ENCODE measurements at regions not wholly inside any gene's neighbourhood (a gene's known extent, or its start where the extent isn't known, plus 50 kb on each side); places are given as distances from the start of the nearest gene placed in this dataset.

DNA sequence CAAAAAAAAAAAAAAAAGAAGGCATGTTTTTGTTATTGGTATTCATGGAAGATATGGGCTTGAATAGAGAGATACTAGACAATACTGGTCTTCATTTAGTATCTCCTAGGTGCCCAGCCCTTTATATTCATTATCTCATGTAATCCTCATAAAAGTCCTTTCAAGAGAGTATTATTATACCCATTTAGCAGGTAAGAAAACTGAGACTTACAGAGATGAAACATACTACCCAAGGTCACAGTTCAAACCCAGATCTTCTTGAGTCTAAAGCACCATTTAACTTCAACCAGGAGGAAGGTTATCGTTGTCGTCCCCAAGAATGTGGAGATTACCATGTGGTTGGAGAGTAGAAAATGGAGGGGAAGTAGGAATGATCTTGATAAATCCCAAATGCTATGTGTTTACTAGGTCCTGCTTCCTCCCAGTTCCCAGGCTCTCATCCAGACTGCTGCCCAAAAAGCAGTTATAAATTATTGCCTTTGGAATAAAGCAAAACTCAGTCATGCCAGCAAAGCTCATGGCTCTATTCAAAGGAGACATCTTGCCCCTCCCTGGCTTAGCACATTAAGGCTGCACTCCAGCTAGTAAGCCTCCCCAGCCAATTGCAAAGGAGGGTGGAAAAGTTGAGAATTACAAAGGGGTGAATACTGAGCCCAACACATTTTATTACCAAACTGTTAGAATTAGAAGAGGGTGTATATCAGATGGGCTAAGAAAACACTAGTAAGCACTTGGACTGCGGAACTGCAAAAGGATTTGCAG, 163.9 kb downstream of the PIK3R1 start:
- DNase-seq (ENCODE audit: low read depth) = no peak

DNA sequence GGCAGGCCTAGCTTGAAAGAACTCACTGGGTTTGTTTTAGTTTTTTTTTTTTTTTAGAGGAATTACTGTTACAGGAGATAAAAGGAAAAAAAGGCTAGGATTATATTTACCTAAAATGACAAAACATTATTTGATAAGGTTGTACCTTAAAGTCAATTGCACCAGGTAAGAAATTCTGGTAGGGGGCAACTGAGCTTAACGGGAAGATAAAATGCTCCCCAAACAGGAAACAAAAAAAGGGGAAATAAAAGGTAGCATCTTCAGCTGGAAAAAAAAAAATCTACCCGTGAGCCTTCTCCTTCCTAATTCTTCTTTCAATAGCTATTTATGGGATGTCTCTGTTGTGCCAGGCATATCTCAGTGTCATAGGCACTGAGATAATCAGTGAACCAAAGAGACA, 164.5 kb downstream of the PIK3R1 start:
- DNase-seq (ENCODE audit: low read depth) = no peak

DNA sequence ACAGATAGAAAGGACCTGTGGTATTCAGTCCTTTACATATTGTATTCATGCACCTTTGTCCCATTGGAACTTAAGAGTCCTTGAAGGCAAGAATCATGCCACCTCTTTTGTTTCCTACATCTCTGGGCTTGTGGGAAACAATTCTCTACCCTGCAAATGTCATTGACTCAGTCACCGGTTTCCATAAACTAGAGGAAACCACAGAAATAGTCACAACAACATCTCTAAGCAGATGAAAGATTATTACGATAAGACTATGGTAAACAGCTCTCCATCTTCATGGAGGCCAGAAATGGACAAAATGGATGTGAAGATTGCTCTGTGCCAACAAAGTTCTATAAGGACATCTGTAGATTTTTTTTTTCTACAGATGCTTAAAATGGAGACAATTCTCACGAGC, 165.5 kb downstream of the PIK3R1 start:
- no peak for DNase-seq (ENCODE audit: low read depth)

DNA sequence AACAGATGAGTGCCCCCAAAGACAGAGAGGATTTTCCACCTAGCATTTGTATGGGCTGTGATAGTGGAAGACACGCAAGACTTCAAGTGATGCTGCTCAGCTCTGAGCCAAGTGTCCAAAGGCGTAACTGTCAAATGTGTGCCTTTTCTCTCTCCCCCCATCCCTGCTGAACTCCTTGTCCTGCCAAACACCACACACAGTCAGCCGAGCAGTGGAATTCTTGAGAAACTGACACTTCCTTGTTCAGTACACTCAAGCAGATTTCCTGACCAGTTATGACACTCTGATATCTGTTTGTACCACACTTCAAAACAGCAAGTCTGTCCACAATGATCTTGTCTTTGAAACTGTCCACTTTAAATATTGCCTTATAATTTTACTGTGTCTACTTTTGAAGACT, 166.4 kb downstream of the PIK3R1 start:
- DNase-seq (ENCODE audit: low read depth) = no peak

DNA sequence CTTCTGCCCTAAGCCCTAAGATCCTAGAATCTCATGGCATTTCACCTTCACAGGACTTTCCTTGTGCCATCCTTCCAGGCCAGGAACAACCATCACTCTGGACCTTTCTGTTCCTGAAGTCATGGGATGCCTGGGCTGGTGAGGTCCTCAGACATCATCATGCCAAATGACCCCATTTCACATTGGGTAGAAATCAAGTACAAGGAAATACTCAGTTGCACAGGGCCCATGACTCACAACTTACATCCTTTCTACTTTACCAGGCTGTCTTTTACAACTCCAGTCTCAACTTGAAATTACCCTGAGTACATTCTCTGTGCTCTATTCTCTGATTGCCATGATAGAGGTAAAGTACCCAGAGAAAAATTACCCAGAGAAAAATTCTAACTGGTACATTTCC, 167.1 kb downstream of the PIK3R1 start:
- no peak for DNase-seq (ENCODE audit: low read depth)

DNA sequence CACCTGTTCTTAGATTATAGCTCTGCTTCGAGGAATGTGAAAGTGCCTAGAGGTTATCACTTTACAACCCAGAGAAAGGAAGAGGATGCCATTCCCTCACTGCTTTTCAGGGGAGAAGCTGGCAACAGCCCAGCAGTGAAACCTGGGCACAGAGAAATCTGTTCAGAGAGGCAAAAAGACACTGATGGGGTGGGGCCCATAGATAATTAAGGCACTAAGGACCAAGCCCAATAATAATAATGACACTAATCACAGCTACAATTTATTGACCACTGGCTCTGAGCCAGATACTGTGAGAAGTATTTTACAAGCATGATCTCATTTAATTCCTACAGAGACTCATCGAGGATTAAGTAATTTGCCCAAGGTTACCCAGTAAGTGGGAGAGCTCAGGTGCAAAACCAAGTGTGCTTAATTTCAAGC, 168.3 kb downstream of the PIK3R1 start:
- DNase-seq (ENCODE audit: low read depth) = no peak

DNA sequence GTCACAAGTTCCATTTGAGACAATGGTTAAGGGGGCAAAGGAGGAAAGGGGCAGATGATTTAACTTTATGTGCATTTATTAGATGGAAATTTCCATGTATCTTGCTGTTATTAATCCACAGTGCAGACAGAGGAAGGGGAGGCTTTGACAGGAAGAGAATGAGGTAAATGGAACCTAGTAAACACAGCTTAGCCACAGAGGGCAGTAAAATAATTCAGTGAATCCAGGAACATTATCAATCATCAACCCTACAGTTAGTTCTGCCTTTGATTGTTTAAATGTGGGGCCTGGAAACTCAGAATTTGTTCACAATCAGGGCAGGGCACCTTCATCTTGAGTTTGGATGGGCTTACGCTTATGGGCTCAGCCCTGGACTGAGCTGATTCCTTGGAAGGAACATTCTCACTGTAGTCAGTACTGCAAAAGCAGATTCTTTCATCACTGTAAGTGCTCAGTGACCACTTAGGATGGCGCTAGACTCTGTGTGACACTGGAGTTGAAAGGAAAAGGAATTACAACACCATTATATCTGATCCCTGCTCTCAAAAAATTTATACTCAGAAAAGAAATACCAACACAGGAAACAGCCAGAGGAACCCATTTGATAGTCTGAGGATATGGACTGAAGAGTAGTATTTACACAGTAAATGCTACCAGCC, 169.5 kb downstream of the PIK3R1 start:
- DNase-seq (ENCODE audit: low read depth) = no peak

DNA sequence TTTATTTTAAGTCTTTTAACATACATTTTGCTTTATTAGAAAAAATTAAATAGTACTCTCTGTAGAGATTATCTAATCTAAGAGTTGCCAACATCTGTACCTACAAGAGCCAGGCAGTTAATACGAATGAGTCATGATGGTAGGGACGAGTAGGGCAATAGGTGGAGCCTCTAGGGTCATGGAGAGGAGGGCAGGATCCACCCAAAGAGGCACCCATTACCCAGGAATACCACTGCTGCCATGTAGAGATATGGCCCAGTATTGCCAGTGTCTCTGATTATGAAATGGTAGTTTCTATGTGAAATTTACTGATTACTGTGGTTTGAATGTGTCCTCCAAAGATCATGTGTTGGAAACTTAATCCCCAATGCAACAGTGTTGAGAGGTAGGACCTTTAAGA, 170.4 kb downstream of the PIK3R1 start:
- DNase-seq (ENCODE audit: low read depth) = no peak

DNA sequence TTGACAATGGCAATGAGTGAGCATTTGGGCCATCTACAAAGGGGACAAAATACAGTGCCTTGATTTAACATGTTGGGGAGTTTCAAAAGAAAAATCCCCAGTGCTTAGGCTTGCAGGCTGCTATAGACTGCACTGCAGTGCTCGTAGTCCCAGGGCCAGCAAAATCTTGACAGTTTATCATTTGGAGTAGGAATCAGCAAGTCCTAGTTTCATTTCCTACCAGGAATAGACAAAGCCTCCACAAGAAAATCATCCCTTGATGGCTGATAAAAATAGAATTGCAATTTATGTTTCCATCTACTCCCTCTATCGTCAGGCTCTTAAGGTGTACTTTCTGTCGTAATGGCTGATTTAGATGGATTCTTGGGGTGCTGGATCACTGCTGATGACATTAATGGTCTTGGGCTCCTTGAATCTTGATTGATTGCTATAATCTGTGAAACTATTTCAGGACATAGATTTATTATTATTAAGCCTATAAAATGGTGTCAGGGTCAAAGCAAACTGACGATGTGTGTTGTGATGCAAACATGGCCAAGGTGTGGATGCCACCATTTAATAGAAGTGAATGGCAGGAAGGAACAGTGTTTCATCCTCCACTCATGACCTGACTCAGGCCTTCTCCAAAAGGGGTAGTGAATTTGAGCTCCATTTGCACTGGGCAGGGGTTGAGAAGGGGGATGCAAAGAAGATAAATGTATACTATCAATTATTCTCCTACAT, 171.7 kb downstream of the PIK3R1 start:
- DNase-seq (ENCODE audit: low read depth) = no peak

DNA sequence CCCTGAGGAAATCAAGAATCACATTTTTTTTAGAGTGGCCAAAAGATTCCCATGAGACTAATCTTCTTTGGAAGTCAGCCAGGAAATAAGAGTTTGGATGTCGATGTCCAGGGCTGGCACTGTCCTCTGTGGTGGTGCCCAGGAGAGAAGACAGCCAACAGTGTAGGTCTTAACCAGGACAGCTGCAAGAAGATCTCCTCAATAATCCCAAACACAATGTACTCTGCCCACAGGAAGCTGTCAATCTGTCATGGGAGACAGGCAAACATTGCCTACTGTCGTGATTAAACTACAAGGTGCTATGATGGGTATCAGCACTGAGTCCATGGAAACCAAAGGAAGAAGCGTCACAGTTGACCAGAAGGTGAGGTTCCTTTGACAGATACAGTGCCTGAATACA, 174.1 kb downstream of the PIK3R1 start:
- DNase-seq (ENCODE audit: low read depth) = no peak

DNA sequence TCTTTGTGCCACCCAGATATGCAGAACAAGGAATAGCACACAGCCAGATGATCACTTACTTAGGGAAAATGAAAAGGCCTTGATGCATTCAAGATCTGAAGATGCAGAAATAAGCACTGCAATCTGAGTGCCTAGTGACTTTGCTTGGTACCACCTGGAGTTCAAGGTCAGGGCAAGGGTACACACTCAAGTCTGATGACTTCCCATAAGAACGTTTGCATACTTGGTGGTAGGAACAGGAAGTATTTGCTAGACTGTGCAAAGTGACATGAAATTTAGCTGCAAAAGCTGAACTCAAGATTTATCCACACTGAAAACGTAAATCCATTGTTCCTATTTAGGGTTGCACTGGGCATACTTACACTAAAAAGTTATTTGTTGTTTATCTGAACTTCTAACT, 177.1 kb downstream of the PIK3R1 start:
- no peak for DNase-seq (ENCODE audit: low read depth)

DNA sequence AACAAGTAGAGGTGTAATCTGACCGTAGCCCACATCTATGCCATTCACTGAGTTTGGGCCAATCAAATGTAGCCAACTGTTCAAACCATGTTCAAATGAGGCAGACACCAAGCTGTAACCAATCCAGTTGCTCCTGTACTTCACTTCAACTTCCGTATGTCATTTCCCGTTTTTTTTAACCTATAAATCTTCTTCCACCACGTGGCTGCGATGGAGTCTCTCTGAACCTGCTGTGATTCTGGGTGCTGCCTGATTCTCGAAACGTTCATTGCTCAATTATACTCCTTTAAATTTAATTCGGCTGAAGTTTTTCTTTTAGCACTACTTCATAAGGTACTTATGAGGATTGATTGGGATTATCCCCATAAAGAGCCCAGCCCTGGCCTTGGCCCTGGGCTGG, 179.7 kb downstream of the PIK3R1 start:
- no peak for DNase-seq (ENCODE audit: low read depth)

DNA sequence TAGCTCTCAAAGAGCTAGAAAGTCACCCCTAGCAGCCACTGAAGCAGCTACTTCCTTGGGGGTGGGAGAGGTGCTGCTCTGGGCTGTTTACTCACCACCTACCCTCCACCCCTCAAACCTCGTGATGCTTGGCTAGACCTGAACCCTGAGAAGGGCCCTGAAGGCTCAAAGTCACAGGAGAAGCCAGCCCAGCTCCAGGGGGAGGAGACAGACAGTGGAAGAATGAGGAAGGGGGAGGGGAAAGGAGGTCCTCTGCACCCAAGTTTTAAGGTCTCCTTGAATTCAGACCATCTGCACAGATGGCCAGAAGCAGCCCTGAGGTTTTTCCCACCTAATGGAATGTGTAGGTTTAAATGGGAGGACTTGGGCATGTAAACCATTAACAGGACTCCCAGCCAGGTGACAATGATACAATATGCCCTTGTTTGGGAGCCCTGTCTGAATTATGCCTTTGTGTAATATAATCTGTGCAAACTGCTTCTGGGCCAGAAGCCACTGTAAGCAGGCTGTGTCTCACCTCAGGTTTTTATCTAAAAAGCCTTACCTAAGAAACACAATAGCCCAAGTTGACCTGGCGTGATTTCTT, 180.5 kb downstream of the PIK3R1 start:
- DNase-seq (ENCODE audit: low read depth) = no peak

DNA sequence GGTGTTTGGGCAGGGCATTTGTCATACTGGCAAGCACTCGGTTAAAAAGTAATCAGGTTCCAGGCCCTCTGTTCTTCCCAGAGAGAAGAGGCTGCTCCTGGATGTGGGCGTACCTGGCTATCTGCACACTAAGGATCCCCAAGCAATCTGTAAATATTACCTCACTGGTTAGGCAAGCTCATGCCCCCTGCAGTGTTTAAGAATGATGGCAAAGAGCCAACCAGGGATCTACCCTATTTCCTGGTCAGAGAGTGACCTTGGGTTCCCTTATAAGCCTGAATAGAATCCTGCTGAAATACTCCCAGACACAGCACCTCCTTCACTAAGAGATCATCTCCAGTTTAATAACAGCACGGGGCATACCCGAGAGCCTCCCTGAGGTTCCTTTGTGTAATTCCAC, 181.2 kb downstream of the PIK3R1 start:
- no peak for DNase-seq (ENCODE audit: low read depth)

DNA sequence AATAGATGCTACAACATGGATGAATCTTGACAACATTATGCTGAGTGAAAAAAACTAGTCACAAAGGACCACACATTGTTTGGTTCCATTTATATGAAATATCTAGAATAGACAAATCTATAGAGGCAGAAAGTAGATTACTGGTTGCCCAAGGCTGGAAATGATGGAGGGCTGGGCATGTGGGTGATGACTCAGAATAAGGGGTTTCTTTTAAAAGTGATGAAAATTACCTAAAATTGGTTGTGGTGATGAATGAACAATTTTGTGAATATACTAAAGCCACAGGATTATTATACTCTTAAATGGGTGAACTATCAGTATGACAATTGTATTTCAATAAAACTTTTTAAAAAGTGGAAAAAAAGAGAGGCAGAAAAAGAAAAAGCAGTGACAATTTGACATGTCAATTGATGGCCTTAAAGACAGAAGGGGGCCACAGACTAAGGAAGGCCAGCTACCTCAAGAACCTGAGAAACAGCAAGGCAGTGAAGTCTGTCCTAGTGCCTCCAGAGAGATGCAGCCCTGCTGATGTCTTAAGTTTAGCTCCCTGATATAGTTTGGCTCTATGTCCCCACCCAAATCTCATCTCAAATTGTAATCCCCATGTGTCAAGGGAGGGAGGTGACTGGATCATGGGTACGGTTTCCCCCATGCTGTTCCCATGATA, 182.7 kb downstream of the PIK3R1 start:
- DNase-seq (ENCODE audit: low read depth) = no peak

DNA sequence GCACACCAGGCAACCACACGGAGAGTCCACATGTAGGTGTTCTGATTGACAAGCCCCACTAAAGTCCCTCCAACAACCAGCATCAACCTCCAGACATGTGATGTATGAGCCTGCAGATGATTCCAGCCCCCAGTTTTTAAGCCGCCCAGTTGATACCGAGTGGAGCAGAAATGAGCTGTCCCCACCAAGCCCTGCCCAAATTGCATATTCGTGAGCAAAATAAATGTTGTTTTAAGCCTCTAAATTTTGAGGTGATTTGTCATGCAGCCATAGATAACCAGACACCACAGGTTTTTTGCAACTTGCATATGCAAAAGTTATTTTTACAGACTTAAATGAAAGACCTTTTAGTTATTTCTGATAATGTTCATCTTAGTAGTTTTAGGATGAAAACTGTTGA, 187.7 kb downstream of the PIK3R1 start:
- no peak for DNase-seq (ENCODE audit: low read depth)

DNA sequence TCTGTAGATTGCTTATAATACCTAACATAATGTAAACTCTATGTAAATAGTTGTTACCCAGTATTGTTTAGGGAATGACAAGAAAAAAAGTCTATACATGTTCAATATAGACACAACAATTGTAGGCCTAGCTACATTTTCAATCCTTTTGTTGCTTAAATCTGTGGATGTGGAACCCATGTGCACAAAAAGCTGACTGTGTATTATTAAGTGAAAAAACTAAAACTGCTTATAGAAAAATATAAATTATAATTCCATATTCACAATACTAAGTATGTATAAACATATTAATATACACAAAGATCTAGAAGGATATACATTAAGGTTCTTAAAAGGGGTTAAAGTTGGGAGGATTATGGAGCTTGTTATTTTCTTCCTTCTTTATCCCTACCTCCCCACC, 188.7 kb downstream of the PIK3R1 start:
- DNase-seq (ENCODE audit: low read depth) = no peak

DNA sequence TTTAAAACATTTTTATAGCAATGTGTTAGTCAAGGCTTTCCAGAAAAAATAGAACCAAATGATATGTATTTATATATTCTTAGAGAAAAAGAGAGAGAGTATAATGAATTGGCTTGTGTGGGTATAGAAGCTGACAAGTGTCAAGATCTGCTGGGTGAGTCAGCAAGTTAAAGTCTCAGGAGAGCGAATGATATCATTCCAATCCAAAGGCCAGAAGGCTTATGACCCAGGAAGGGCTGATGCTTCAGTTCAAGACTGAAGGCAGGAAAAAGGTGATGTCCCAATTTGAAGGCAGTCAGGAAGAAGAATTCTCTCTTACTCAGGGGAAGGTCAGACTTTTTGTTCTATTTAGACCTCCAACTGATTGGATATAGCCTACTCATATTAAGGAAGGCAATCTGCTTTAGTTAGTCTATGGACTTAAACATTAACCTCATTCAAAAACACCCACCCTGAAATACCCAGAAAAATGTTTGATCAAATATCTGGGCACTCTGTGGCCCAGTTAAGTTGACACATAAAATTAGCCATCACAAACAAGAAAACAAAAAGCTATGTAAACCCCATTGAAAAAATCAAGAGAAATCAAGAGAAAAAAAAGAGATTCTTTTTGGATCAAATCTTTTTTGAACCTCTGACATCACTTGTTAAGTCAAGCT, 189.6 kb downstream of the PIK3R1 start:
- DNase-seq (ENCODE audit: low read depth) = no peak

DNA sequence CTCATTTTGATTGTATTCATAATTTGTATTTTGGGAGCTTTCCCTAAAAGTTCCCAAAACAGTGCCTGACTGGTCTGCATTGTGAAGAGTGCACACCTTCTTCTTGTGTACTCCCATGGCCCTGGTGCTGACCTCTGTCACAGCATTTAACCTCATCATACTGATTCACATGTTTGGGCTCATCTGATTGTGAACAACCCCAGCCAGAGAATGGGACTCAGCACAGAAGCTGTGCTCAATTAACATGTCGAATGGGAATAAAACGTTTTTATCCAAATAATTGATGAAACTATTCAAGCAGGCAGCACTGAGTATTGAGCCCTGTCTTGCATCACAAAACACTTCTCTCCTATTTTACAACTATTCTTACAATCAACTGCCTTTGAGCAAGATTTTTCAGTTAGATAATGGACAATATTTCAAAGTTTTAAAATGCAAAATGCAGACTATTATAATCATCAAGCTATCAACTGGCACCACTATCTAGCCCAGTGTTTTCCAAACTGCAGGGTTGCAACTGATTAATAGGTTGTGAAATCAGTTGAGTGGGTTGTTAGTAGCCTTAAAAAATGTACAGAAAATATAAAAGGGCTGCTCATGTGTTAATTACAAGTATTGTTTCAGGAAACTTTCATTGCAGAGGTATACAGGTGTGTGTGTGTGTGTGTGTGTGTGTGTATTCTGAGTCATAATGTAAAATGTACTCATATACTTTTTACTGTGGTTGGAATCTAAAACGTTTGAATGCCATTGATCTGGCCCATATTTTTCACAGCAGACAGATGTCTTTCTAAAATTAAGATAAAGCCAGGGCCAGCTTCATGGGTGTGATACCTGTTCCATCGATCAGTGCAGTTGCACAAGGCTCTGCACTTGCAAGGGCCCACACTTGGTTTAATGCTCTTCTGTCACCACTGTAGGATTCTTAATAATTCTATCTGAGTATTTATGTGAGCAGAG, 190.5 kb downstream of the PIK3R1 start:
- peak; percentile 8 for DNase-seq (ENCODE audit: low read depth)

DNA sequence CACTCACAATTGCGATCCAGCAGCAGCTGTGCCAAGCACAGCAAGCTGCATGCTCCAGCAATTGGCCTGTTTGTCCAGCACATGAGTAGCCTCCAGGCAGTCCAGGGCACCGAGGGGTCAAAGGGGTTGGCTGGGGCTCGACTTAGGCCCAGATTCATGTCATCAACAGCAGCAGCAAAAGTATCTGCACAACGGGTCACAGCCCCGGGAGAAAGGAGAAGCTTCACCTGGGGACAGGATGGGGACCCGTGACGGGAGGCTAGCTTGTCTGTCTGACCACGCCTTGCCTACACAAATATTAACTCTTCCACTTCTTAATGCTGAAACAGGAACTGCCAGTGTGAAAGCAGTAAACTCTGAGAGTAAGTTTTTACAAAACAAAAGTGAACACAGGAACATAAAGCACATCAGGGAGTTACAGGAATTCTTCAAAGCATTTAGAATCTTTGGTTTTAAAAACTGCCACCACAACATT, 191.2 kb downstream of the PIK3R1 start:
- no peak for DNase-seq (ENCODE audit: low read depth)

All from stimulated activated CD4-positive, alpha-beta T cell treated with anti-CD3 and anti-CD28 coated beads, Interleukin-2, amount 100 ng/mL, for 4 hours (primary cell).